Activated CD8-positive, alpha-beta memory T cell treated with anti-CD3 and anti-CD28 coated beads, Interleukin-2, amount 10 ng/mL, durations not matched to agents 7 days and 5 days (primary cell): ENCODE measurements at regions not wholly inside any gene's neighbourhood (a gene's known extent, or its start where the extent isn't known, plus 50 kb on each side); places are given as distances from the start of the nearest gene placed in this dataset.

Experiments
- ATAC-seq: fragments of 150-1000 bp; cut with Tn5 transposase; one replicate; pipeline ENCODE4 v1.10.0; 2021; ENCODE audit warnings: moderate library complexity
- CTCF ChIA-PET: fragments of 350-600 bp; sonication (Branson Sonifier 250); formaldehyde crosslinking; loops from one replicate; lab custom pipeline; 2021; ENCODE audit warnings: antibody characterized with exemption; lab: Charles Lee
- DNase-seq: peaks from one replicate; pipeline ENCODE4 v3.0.0-alpha.2; 2020
- H3K27ac Mint-ChIP-seq: one replicate; pipeline ENCODE4 v1.8.0; 2021; ENCODE audit warnings: mild to moderate bottlenecking, mixed read lengths
- H3K27me3 Mint-ChIP-seq: one replicate; pipeline ENCODE4 v1.8.0; 2021; ENCODE audit warnings: mixed read lengths
- H3K36me3 Mint-ChIP-seq: one replicate; pipeline ENCODE4 v1.8.0; 2021; ENCODE audit warnings: mild to moderate bottlenecking, mixed read lengths
- H3K4me1 Mint-ChIP-seq: one replicate; pipeline ENCODE4 v1.8.0; 2021; ENCODE audit warnings: mixed read lengths
- H3K4me3 Mint-ChIP-seq: one replicate; pipeline ENCODE4 v1.8.0; 2021; ENCODE audit warnings: mild to moderate bottlenecking, moderate library complexity, mixed read lengths
- H3K9me3 Mint-ChIP-seq: one replicate; pipeline ENCODE4 v1.8.0; 2022; ENCODE audit warnings: low read depth, mixed read lengths

DNA sequence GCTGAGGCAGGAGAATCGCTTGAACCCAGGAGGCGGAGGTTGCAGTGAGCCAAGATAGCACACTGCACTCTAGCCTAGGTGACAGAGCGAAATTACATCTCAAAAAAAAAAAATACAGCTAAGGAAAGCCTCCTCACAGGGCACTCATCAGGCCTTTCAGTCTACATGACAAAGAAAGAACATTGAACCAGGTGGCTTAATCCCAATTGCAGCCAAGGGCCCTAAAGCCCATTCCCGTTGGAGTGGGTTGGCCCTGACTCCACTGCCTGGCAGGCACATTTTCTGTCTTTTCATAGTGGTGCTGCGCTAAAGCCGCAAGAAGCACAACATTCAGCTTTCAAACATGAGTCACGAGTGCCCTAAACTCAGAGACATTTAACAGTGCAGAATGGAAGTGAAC, 372.5 kb downstream of the RNF144A start:
- Mint-ChIP-seq H3K4me1 (no peaks in the 10 kb centered on the region), H3K27me3 (peaks cover 8% of the 10 kb centered on the region), H3K4me3 (no peak overlapping the region), H3K36me3 (no peaks in the 10 kb centered on the region), H3K27ac (no peak overlapping the region), H3K9me3 (no peaks in the 10 kb centered on the region)
- no peak for DNase-seq
- CTCF ChIA-PET, result no interaction called here
- ATAC-seq, result no peak

DNA sequence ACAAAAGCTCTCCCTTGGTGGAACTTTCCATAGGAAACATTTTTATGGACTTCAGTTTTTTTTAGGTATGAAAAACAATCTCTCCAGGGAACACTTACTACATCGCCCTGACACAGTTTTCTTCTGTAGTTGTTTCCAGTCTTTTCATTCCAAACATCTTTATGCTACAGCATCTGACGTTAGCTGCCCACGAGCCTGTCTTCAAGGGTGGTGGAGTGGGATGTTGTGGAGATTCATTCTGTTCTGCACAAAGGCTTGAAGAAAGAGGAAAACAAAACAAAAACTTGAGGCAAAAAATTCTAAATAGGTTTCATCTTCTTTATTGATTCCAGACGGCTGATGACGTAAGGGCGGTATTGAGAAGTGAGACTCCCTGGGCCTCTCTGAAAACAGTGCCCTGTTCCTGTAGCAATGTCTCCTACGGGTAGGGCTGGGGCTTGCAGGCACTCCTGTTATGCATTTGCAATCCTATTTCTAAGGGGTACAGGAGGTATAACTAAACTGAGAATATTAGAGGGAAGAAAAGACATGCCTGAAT, 375.0 kb downstream of the RNF144A start:
- no peaks in the 10 kb centered on the region for H3K36me3 Mint-ChIP-seq
- no peak for ATAC-seq
- no peaks in the 10 kb centered on the region for H3K4me1 Mint-ChIP-seq
- H3K9me3 Mint-ChIP-seq, result no peaks in the 10 kb centered on the region
- CTCF ChIA-PET, result interaction anchor here (1.8 kb wide), 1 partner anchor 10 kb away, joined by 4 read pairs; no protein-coding TSS in a partner anchor
- no peak overlapping the region for H3K4me3 Mint-ChIP-seq
- no peak overlapping the region for H3K27ac Mint-ChIP-seq
- no peak for DNase-seq
- H3K27me3 Mint-ChIP-seq, result peaks cover 8% of the 10 kb centered on the region

DNA sequence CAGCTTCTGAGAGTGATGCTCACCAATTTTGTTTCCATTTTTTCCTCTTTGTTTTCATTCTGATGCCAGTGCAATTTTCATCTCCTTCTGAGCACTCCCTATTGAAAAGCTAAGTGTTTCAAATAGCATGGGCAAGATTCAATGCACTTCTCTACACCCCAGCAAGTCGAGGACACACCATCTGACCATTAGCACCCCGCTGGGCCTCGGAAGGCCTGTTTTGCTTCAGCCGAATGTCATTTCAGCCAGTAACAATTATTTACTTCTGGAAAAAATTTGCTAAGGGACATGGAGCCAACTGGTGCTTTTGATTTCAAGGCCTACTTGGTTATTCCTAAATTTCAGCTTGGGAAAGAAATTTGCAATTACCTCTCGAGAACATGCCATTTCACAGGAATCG, 392.4 kb downstream of the RNF144A start:
- Mint-ChIP-seq H3K27ac (no peak overlapping the region), H3K36me3 (no peaks in the 10 kb centered on the region), H3K4me1 (no peaks in the 10 kb centered on the region), H3K27me3 (peaks cover 2% of the 10 kb centered on the region), H3K4me3 (no peak overlapping the region), H3K9me3 (peaks cover 2% of the 10 kb centered on the region)
- CTCF ChIA-PET, result no interaction called here
- ATAC-seq, result no peak
- DNase-seq, result no peak

DNA sequence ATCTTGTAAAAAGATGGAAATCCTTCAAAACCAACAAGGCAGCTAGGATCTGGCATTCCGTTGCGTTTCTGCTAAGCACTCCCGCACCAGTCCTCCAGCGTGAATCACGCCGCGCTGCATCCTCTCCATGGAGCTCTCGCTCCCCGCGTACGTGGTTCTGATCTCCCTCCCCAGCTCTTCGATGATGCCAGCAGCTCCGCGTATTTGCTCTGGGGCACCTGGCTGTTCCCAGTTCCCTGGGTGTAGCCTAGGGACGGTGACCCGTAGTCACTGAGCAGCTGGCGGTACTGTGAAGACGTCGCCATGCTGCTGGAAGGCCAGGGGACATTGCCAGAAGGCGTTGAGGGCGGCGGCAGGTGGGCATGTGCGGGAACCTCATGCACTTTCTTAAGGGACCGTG, 407.5 kb downstream of the RNF144A start:
- H3K27me3 Mint-ChIP-seq, result peaks cover 22% of the 10 kb centered on the region
- no peaks in the 10 kb centered on the region for H3K36me3 Mint-ChIP-seq
- DNase-seq (no peak), ATAC-seq (no peak)
- no peaks in the 10 kb centered on the region for H3K9me3 Mint-ChIP-seq
- H3K4me1 Mint-ChIP-seq, result no peaks in the 10 kb centered on the region
- CTCF ChIA-PET, result no interaction called here
- no peak overlapping the region for H3K27ac Mint-ChIP-seq
- H3K4me3 Mint-ChIP-seq, result no peak overlapping the region

DNA sequence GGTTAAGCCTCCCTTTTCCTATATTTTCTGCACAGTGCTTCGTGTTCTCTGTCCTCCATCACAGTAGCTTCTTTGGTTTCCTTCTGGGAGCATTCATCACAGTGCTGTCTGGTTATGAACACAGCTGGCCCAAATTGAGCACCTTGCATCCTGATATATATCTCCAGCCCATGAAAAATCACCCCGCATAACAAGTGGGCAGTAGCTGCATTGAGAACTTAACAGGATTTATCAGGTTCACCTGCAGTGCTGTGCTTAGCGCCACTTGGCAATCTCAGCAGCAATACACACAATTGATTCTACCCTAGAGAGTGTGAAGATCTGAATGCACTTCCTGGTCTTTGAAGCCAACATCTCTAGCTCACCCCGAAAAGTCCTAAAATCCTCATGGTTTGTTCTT, 408.0 kb downstream of the RNF144A start:
- CTCF ChIA-PET, result no interaction called here
- no peaks in the 10 kb centered on the region for H3K36me3 Mint-ChIP-seq
- ATAC-seq (no peak), DNase-seq (no peak)
- H3K27me3 Mint-ChIP-seq, result peaks cover 19% of the 10 kb centered on the region
- H3K4me1 Mint-ChIP-seq, result no peaks in the 10 kb centered on the region
- H3K9me3 Mint-ChIP-seq, result no peaks in the 10 kb centered on the region
- H3K27ac Mint-ChIP-seq, result no peak overlapping the region
- no peak overlapping the region for H3K4me3 Mint-ChIP-seq

DNA sequence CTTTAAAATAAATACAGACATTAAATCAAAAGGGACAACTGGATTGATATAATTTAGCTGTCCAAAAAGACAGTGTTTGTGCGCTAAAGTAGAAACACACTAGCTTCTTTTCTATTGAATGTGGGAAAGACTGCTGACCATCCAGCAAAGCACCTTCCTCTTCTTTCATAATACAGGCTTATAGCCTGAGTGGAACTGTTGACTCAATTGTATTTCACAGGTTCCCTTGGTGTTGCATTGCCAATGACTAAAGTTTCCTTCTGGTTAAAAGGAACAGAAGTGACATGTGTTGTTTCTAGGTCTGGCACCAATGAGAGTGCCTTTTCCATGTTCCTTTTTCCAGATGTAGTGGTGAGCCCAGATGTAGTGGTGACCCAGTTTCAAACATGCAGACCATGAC, 412.3 kb downstream of the RNF144A start:
- CTCF ChIA-PET, result no interaction called here
- Mint-ChIP-seq H3K4me1 (no peaks in the 10 kb centered on the region), H3K36me3 (no peaks in the 10 kb centered on the region), H3K9me3 (no peaks in the 10 kb centered on the region), H3K27me3 (peaks cover 13% of the 10 kb centered on the region), H3K4me3 (no peak overlapping the region), H3K27ac (no peak overlapping the region)
- ATAC-seq, result no peak
- no peak for DNase-seq

DNA sequence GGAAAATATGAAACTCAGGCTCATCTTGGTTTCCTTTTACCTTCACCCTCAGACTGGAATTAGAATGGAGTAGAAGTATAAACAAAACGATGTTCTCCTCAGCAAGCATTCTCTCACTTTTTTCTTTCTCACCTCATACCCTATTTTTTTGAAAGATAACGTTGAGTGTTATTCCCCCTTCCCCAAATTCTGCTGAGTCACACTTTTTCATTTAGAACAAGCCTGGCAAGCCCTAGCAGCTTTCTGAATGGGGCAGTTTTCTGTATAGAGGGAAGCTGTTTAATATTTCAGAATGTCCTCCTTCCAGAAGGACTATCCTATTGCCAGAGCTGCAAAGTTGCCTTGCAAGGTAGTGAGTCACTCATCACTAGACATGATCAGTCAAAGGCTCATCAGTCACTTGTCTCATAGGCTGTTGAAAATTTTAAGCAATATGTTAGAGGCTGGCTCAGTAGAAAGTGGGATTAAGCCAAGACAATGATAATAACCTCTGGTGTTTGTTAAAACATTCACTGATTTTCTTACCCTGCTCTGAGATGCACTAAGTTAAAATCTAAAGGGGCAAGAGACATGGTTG, 416.1 kb downstream of the RNF144A start:
- CTCF ChIA-PET, result no interaction called here
- Mint-ChIP-seq H3K9me3 (no peaks in the 10 kb centered on the region), H3K36me3 (no peaks in the 10 kb centered on the region), H3K27ac (no peak overlapping the region), H3K27me3 (peaks cover 18% of the 10 kb centered on the region), H3K4me1 (no peaks in the 10 kb centered on the region), H3K4me3 (no peak overlapping the region)
- no peak for DNase-seq
- ATAC-seq, result no peak

DNA sequence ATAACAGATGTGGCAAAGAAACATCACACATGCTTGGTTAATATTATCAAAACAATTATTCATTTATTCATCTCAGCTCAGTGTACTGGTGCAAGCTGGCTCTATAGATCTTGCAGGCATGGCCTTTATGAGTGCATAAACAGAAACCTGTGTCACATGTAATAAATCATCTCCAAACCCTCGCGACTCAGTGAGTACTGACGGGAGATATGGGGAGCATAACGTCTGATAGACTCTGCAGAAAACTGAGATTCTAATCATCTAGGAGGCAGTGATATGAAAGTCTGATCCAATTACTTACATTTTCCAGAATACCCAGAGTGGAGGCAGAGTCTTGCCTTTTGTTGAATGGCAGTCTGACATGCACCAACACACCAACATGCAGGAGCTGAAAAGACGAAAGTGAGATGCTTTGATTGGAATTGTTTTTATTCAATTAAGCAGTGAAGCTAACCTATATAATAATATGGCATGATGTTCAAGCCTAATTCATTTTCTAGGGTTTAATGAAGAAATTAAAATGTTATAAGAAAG, 416.8 kb downstream of the RNF144A start:
- Mint-ChIP-seq H3K4me3 (no peak overlapping the region), H3K27ac (no peak overlapping the region), H3K27me3 (peaks cover 18% of the 10 kb centered on the region), H3K36me3 (no peaks in the 10 kb centered on the region), H3K9me3 (no peaks in the 10 kb centered on the region), H3K4me1 (no peaks in the 10 kb centered on the region)
- ATAC-seq, result no peak
- CTCF ChIA-PET, result no interaction called here
- no peak for DNase-seq

DNA sequence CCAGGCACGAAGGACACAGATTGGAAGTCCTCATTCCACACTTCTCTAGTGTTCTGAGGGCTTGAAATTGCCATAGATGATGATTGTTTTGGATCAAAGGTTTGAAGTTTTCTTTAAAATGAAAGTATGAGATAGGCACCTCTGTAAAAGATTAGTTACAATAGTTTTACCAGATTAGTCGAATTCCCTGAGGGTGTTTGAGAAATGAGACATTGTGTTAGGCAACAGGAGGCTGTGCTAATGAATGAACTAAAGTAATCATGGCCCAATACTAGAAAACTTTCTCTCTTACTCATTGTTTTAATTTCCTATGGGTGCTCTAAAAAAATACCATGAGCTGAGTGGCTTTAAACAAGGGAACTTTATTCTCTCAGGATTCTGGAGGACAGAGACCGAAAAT, 421.7 kb downstream of the RNF144A start:
- H3K27ac Mint-ChIP-seq, result no peak overlapping the region
- H3K4me1 Mint-ChIP-seq, result no peaks in the 10 kb centered on the region
- DNase-seq, result no peak
- CTCF ChIA-PET, result no interaction called here
- peaks cover 11% of the 10 kb centered on the region for H3K27me3 Mint-ChIP-seq
- no peak for ATAC-seq
- H3K9me3 Mint-ChIP-seq, result no peaks in the 10 kb centered on the region
- peaks cover 1% of the 10 kb centered on the region for H3K36me3 Mint-ChIP-seq
- no peak overlapping the region for H3K4me3 Mint-ChIP-seq

DNA sequence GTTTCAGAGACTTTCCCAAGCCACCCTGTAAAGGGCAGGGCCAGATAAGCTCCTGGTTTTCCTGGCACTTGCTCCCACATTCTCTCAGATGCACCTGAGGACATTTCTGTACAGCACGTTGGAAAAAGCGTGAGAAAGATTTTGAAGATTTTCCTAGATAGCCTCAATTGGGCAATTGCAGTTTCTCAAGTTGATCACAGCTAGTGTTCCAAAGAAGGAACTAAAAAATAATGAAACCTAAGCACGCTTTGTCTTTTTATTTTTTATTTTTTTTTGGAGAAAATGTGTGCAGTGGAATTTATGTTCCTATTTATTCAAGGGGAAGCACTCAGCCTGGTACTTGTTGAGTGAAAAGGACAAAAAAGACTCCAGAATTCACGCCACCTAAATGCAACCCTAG, 429.1 kb downstream of the RNF144A start:
- Mint-ChIP-seq H3K9me3 (no peaks in the 10 kb centered on the region), H3K27ac (no peak overlapping the region), H3K4me3 (no peak overlapping the region), H3K36me3 (no peaks in the 10 kb centered on the region), H3K27me3 (peaks cover 12% of the 10 kb centered on the region), H3K4me1 (peaks cover 7% of the 10 kb centered on the region)
- ATAC-seq (no peak), DNase-seq (no peak)
- CTCF ChIA-PET, result no interaction called here

DNA sequence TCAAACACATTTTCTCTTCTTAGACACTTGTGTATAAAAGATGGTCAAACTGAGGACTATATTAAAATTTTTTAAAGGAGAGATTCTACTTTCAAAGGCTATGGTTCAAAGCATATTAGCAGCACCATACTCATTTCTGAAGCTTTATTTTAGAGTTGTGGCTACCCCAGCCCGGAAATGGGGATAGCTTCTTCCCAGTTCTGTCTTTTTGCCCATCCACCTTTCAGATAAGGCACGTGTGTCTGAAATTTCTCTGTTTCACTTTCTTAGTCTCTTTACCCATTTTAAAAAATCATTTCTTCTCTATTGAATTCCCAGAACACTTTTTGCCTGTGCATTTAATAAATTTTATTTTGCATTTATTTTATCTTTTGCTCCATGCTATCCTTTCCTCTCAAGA, 431.5 kb downstream of the RNF144A start:
- Mint-ChIP-seq H3K36me3 (no peaks in the 10 kb centered on the region), H3K9me3 (no peaks in the 10 kb centered on the region), H3K27ac (no peak overlapping the region), H3K27me3 (peaks cover 12% of the 10 kb centered on the region), H3K4me1 (peaks cover 7% of the 10 kb centered on the region), H3K4me3 (no peak overlapping the region)
- CTCF ChIA-PET, result no interaction called here
- ATAC-seq (no peak), DNase-seq (no peak)

DNA sequence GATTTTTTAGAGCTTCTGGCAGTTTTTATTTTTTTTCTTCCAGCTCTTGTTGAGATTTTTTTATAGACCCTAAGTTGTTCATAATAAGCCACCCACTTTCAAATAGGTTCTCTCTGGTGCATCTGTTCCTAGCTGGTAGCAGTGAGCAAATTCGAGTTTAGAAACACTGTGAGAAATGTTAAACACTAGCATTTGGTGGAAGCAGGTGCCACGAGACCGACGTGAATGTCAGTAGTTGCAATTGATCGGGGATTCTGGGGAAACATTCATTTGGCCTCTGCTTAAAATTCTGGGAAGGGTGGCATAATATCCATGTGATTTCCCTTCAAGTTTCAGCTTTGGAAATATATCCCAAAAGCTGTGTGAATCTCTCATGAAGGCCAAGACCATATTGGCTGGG, 435.0 kb downstream of the RNF144A start:
- no peak for ATAC-seq
- peaks cover 7% of the 10 kb centered on the region for H3K4me1 Mint-ChIP-seq
- CTCF ChIA-PET, result no interaction called here
- no peak for DNase-seq
- H3K27me3 Mint-ChIP-seq, result peaks cover 12% of the 10 kb centered on the region
- H3K36me3 Mint-ChIP-seq, result no peaks in the 10 kb centered on the region
- no peaks in the 10 kb centered on the region for H3K9me3 Mint-ChIP-seq
- H3K4me3 Mint-ChIP-seq, result no peak overlapping the region
- no peak overlapping the region for H3K27ac Mint-ChIP-seq

DNA sequence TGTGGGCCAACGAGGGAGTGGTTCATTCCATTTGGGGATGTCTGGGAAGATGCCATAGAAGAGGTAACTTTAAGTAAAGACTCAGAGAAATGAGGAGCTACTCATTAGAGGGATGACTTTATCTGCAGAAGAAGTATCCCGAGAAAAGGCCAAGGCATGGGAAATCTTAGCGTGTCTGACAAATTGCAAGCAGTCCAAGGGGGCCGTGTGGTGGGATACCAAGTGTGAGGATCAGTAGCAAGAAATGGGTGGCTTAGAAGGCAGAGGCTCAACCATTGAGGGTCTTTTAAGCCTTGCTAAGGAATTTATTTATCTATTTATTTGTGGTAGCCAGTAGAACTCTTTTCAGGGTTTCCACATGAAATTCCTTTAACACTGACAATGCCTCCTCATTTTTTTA, 436.4 kb downstream of the RNF144A start:
- DNase-seq (no peak), ATAC-seq (no peak)
- Mint-ChIP-seq H3K27me3 (peaks cover 12% of the 10 kb centered on the region), H3K36me3 (no peaks in the 10 kb centered on the region), H3K9me3 (no peaks in the 10 kb centered on the region), H3K4me1 (peaks cover 4% of the 10 kb centered on the region), H3K4me3 (no peak overlapping the region), H3K27ac (no peak overlapping the region)
- CTCF ChIA-PET, result interaction anchor here (1.4 kb wide), 1 partner anchor 14 kb away, joined by 3 read pairs; no protein-coding TSS in a partner anchor

DNA sequence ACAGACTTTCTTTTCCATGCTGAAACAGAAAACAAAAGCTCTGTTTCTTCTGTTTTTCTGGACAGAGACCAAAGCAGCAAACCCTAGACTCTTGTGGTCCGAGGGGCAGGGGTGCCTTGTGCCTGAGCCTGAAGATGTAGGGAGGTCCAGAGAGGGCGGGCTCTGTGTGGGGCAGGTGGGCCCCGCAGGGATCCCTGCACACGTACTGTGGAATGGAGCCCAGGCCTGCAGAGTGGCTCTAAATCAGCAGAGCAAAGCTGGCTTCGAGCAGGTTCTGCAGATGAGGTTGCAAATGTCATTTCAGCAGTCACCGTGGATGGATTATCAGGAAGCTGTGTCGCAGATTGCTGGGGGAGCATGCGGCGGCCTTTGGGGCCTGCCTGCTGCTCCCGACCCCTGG, 438.6 kb downstream of the RNF144A start:
- Mint-ChIP-seq H3K4me3 (no peak overlapping the region), H3K9me3 (no peaks in the 10 kb centered on the region), H3K4me1 (no peaks in the 10 kb centered on the region), H3K36me3 (no peaks in the 10 kb centered on the region), H3K27ac (no peak overlapping the region), H3K27me3 (no peaks in the 10 kb centered on the region)
- DNase-seq (no peak), ATAC-seq (no peak)
- CTCF ChIA-PET, result no interaction called here
